GM12878 (cell line): ENCODE measurements at regions not wholly inside any gene's neighbourhood (a gene's known extent, or its start where the extent isn't known, plus 50 kb on each side); places are given as distances from the start of the nearest gene placed in this dataset.

Experiments
- ATAC-seq: fragments of 200-7000 bp; cut with Tn5 transposase; 3 replicates; pipeline ENCODE4 v1.9.1; 2020; ENCODE audit warnings: mild to moderate bottlenecking, moderate library complexity
- BruUV-seq: library from RNA; stranded (reverse); fragments of 400-500 nt; replicated peaks from 2 replicates; lab custom pipeline; 2021; lab: Mats Ljungman, UMichigan
- CTCF ChIA-PET: fragments of 300-600 bp; sonication (Branson Sonifier 250); formaldehyde crosslinking; extraction: SDS; loops from one replicate; lab custom pipeline; 2021; ENCODE audit warnings: inconsistent platforms; lab: Yijun Ruan, JAX
- POLR2A ChIA-PET: fragments of 350-600 bp; formaldehyde crosslinking; extraction: SDS; loops from one replicate; lab custom pipeline; 2021; ENCODE audit warnings: inconsistent platforms; lab: Charles Lee
- RAD21 ChIA-PET: fragments of 300-600 bp; sonication (Branson Sonifier 250); formaldehyde crosslinking; loops from one replicate; lab custom pipeline; 2023; ENCODE audit warnings: antibody characterized with exemption; ENCODE audit not compliant: unreplicated experiment; lab: Charles Lee
- SMC1A ChIA-PET: fragments of 300-600 bp; sonication (Branson Sonifier 250); formaldehyde crosslinking; loops from one replicate; lab custom pipeline; 2023; ENCODE audit not compliant: unreplicated experiment, uncharacterized antibody; lab: Charles Lee
- DNase-seq: peaks from one replicate; pipeline ENCODE4 v3.0.0-alpha.2; 2011; ENCODE audit warnings: low read depth, low spot score
- FAIRE-seq: peaks from 3 replicates; lab custom pipeline; 2011; peaks lifted over from hg19 to GRCh38; lab: Jason Lieb, UNC
- H2AFZ ChIP-seq: 2 replicates; pipeline ENCODE4 v1.6.0; 2011; ENCODE audit warnings: low read depth, low read length, control low read depth; ENCODE audit not compliant: control insufficient read depth
- H3K27ac ChIP-seq: 2 replicates; pipeline ENCODE4 v1.5.1; 2011; ENCODE audit warnings: control low read depth; ENCODE audit not compliant: control insufficient read depth, insufficient read depth
- H3K27me3 ChIP-seq, 2 experiments: replicated peaks in 1 of 2; 2 replicates each; pipeline versions ENCODE4 v1.6.0 to v1.6.1; 2011; ENCODE audit warnings: low read length in 1 of 2; ENCODE audit not compliant: control insufficient read depth in 2 of 2, insufficient read depth in 2 of 2
- H3K36me3 ChIP-seq, 2 experiments: 2 replicates each; pipeline ENCODE4 v1.5.1; 2011; ENCODE audit warnings: low read length in 1 of 2; ENCODE audit not compliant: control insufficient read depth in 2 of 2, insufficient read depth in 2 of 2
- H3K4me1 ChIP-seq: 2 replicates; pipeline ENCODE4 v1.6.1; 2011; ENCODE audit warnings: mild to moderate bottlenecking, low read length, moderate library complexity, mixed read lengths; ENCODE audit not compliant: control insufficient read depth, insufficient read depth
- H3K4me2 ChIP-seq: 2 replicates; pipeline ENCODE4 v1.6.0; 2011; ENCODE audit warnings: control low read depth; ENCODE audit not compliant: control insufficient read depth, insufficient read depth
- H3K4me3 ChIP-seq: fragments of 200-600 bp; sonication (generic); 2 replicates; pipeline ENCODE4 v1.5.1; 2016
- H3K79me2 ChIP-seq: 2 replicates; pipeline ENCODE4 v1.6.0; 2011; ENCODE audit warnings: low read length; ENCODE audit not compliant: control insufficient read depth, insufficient read depth
- H3K9ac ChIP-seq: 2 replicates; pipeline ENCODE4 v1.8.0; 2011; ENCODE audit warnings: low read length, control low read depth, mixed read lengths; ENCODE audit not compliant: control insufficient read depth, insufficient read depth
- H3K9me3 ChIP-seq: replicated peaks from 3 replicates; pipeline ENCODE4 v1.5.1; 2011; ENCODE audit warnings: mild to moderate bottlenecking, low read length; ENCODE audit not compliant: control insufficient read depth, insufficient read depth
- H4K20me1 ChIP-seq: 2 replicates; pipeline ENCODE4 v1.6.0; 2011; ENCODE audit not compliant: control insufficient read depth, insufficient read depth
- BRCA1 ChIP-seq: IDR thresholded peaks from 2 replicates; pipeline ENCODE4 v1.6.1; 2011; ENCODE audit warnings: low read depth, low read length, improper control_type of control experiment
- CHD2 ChIP-seq: IDR thresholded peaks from 2 replicates; pipeline ENCODE4 v1.6.1; 2011; ENCODE audit warnings: low read depth, low read length, improper control_type of control experiment, borderline replicate concordance
- DPF2 ChIP-seq: fragments of 450-650 bp; IDR thresholded peaks from 2 replicates; pipeline ENCODE4 v1.6.1; 2017; ENCODE audit warnings: mild to moderate bottlenecking
- E2F8 ChIP-seq: fragments of 450-650 bp; IDR thresholded peaks from 2 replicates; pipeline ENCODE4 v1.6.1; 2018; ENCODE audit warnings: mild to moderate bottlenecking, low read depth, moderate library complexity; ENCODE audit not compliant: partially characterized antibody
- EED ChIP-seq: sonication (generic); IDR thresholded peaks from 2 replicates; pipeline ENCODE4 v1.6.1; 2016; ENCODE audit warnings: antibody characterized with exemption, low read depth
- EZH2 ChIP-seq: IDR thresholded peaks from 2 replicates; pipeline ENCODE4 v1.6.1; 2012; ENCODE audit warnings: low read depth, mild to moderate bottlenecking, control low read depth, inconsistent platforms, low read length, borderline replicate concordance; ENCODE audit not compliant: control insufficient read depth
- HDGF ChIP-seq: fragments of 450-650 bp; IDR thresholded peaks from 2 replicates; pipeline ENCODE4 v1.6.1; 2016; ENCODE audit warnings: antibody characterized with exemption
- HSF1 ChIP-seq: fragments of 150-350 bp; IDR thresholded peaks from 2 replicates; pipeline ENCODE4 v1.6.1; 2014; ENCODE audit warnings: mild to moderate bottlenecking, low read depth, low read length
- JUND ChIP-seq: IDR thresholded peaks from 2 replicates; pipeline ENCODE4 v1.6.1; 2012; ENCODE audit warnings: low read depth, mild to moderate bottlenecking, low read length, improper control_type of control experiment, moderate library complexity
- PML ChIP-seq: IDR thresholded peaks from 2 replicates; pipeline ENCODE4 v1.6.1; 2012; ENCODE audit warnings: low read length, inconsistent platforms
- POLR2A ChIP-seq: IDR thresholded peaks from 2 replicates; pipeline ENCODE4 v1.6.1; 2011; ENCODE audit warnings: low read depth, mild to moderate bottlenecking, low read length
- POLR2AphosphoS2 ChIP-seq: IDR thresholded peaks from 2 replicates; pipeline ENCODE4 v1.6.1; 2011; ENCODE audit warnings: low read depth, mild to moderate bottlenecking, low read length, improper control_type of control experiment, moderate library complexity
- STAT1 ChIP-seq: fragments of 450-650 bp; conservative IDR thresholded peaks from 2 replicates; pipeline ENCODE4 v1.6.1; 2014; ENCODE audit warnings: antibody characterized with exemption, mild to moderate bottlenecking
- ZNF274 ChIP-seq: IDR thresholded peaks from one replicate; pipeline ENCODE4 v1.8.0; 2011; ENCODE audit not compliant: insufficient read length, insufficient read depth
- WGBS: methylation state at CpG from one replicate; pipeline ENCODE4 v1.1.6; 2016; ENCODE audit warnings: low lambda C conversion rate; ENCODE audit not compliant: insufficient replicate concordance, insufficient coverage; ENCODE audit errors: missing lambda C conversion rate; 5-methylcytosine and 5-hydroxymethylcytosine counted together
- in situ Hi-C: fragments of 300-500 bp; cut with MboI; formaldehyde crosslinking; loops from 9 replicates; pipeline ENCODE4 v1.14.3; 2018; ENCODE audit warnings: mixed read lengths
- intact Hi-C: fragments of 100-400 bp; cut with micrococcal nuclease; formaldehyde crosslinking; loops from one replicate; pipeline ENCODE4 v1.14.2; 2022; ENCODE audit not compliant: unreplicated experiment

GRCh38 chr5:109605207-109605730 lies 84.5 kb upstream of the MAN2A1 start:
- ATAC-seq (no peak), FAIRE-seq (no peak), DNase-seq (no peak)
- ChIA-PET RAD21 (no interaction called here), POLR2A (interaction anchor here (0.7 kb wide), 1 partner anchor 310 kb away, joined by 3 read pairs; no protein-coding TSS in a partner anchor), CTCF (interaction anchor here (0.6 kb wide), 1 partner anchor 14 kb away, joined by 3 read pairs; no protein-coding TSS in a partner anchor), SMC1A (no interaction called here)
- Histone ChIP-seq H3K4me1 (no peaks in the 10 kb centered on the region), H3K27me3 (no peaks in the 10 kb centered on the region), H3K27ac (no peak overlapping the region), H3K4me2 (no peak overlapping the region), H3K9ac (no peak overlapping the region), H3K36me3 (no peaks in the 10 kb centered on the region), H3K79me2 (no peaks in the 10 kb centered on the region), H4K20me1 (no peaks in the 10 kb centered on the region), H3K4me3 (no peak overlapping the region), H3K9me3 (no peaks in the 10 kb centered on the region), H2AFZ (no peak overlapping the region)
- intact Hi-C loops (no loop called here), in situ Hi-C loops (no loop called here)
- no TSS peak for BruUV-seq
- WGBS, result 55% methylated on average over 3 of the region's 3 CpGs
- TF ChIP-seq POLR2AphosphoS2 (no peak), PML (no peak), JUND (no peak), E2F8 (no peak), HDGF (no peak), HSF1 (no peak), DPF2 (no peak), POLR2A (no peak), BRCA1 (no peak), STAT1 (no peak), ZNF274 (no peak), CHD2 (no peak), EED (no peak), EZH2 (no peak)
